ENCODE measurements at regions not wholly inside any gene's neighbourhood (a gene's known extent, or its start where the extent isn't known, plus 50 kb on each side); places are given as distances from the start of the nearest gene placed in this dataset.

DNA sequence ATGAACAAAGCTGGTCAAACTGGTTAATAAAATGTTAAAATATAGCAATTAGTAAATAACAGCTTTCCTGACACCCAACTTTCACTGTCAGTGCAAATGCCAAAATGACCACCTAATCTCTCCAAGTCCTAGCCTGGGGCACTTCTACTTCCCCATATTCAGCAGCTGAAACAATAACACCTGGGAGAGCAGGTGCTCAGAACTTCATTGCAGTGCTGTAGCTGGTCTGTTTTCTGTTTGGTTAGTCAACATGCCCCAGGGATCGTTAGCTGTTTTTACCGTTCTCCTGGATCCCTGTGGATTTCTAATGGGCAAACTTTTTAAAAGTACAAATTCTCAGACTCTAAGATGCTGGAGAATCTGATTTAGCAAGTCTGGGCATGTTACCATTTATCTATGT is 759.7 kb downstream of the GALC start:
- H3K4me3 ChIP-seq (ENCODE audit: low read depth, low read length) = no peak overlapping the region
- TF ChIP-seq, protein P1, sequence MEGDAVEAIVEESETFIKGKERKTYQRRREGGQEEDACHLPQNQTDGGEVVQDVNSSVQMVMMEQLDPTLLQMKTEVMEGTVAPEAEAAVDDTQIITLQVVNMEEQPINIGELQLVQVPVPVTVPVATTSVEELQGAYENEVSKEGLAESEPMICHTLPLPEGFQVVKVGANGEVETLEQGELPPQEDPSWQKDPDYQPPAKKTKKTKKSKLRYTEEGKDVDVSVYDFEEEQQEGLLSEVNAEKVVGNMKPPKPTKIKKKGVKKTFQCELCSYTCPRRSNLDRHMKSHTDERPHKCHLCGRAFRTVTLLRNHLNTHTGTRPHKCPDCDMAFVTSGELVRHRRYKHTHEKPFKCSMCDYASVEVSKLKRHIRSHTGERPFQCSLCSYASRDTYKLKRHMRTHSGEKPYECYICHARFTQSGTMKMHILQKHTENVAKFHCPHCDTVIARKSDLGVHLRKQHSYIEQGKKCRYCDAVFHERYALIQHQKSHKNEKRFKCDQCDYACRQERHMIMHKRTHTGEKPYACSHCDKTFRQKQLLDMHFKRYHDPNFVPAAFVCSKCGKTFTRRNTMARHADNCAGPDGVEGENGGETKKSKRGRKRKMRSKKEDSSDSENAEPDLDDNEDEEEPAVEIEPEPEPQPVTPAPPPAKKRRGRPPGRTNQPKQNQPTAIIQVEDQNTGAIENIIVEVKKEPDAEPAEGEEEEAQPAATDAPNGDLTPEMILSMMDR (IDR thresholded peaks at IDR 0.05; ENCODE audit: low read depth, low read length, missing control alignments) = no peak
- DNase-seq (ENCODE audit: low read depth) = no peak

DNA sequence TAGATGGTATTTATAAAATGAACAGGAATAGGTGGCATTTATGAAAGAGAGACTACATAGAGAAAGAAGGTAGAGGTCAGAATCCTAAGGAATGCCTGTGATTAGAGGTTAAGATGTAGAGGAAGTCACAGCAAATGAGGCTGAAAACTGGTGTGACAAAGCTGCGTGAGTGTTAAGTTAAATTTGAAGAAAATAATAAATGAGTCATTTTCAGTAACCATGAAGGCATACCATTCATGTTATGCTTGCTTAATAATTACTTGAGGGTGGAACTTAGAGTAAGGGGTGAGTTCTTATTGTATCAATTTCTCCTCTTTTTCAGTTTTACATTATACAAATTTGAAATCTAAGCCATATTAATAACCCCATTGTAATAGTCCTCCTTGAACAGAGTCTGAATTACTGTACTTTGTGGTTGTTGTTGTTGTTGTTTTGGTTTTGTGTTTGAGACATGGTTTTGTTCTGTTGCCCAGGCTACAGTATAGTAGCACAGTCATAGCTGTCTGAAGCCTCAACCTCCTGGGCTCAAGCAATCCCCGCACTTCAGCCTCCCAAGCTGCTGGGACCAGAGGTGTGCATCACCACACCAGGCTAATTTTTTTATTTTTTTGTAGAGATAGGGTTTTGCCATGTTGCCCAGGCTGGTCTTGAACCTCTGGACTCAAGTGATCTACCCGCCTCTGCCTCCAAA is 761.5 kb downstream of the GALC start:
- H3K4me3 ChIP-seq (ENCODE audit: low read depth, low read length) = no peak overlapping the region
- DNase-seq (ENCODE audit: low read depth) = no peak
- TF ChIP-seq, protein P1 (IDR thresholded peaks at IDR 0.05; ENCODE audit: low read depth, low read length, missing control alignments) = no peak

DNA sequence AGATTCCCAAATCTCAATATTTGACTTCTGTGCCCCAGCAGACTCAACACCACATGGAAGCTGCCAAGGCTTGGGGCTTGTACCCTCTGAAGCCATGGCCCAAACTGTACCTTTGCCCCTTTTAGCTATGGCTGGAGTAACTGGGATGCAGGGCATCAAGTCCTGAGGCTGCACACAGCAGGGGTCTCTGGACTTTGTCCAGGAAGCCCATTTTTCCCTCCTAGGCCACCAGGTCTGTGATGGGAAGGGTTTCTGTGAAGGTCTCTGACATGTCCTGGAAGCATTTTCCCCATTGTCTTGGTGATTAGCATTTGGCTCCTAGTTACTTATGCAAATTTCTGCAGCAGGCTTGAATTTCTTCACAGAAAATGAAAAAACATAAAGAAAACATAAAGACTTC is 762.3 kb downstream of the GALC start:
- TF ChIP-seq, protein P1 (IDR thresholded peaks at IDR 0.05; ENCODE audit: low read depth, low read length, missing control alignments) = no peak
- no peak for DNase-seq (ENCODE audit: low read depth)
- H3K4me3 ChIP-seq (ENCODE audit: low read depth, low read length) = no peak overlapping the region

DNA sequence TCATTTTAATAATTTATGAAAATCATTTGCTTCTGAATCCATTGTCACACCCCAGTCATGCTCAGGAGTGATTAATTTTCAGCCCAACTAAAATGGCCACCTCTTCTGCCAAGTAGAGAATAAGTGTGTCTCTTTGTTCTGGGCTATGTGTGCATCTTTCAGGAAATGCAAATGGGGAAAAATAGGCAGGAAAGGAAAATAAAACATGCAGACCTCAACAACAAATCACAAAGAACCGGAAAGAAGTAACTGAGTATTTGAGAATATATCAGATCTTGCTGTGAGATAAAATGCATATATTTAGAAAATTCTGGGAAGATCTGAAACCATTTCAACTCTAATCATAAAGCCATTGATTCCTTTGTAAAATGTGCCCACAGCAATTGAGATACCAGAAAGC is 763.9 kb downstream of the GALC start:
- DNase-seq (ENCODE audit: low read depth) = no peak
- TF ChIP-seq, protein P1 (IDR thresholded peaks at IDR 0.05; ENCODE audit: low read depth, low read length, missing control alignments) = no peak
- no peak overlapping the region for H3K4me3 ChIP-seq (ENCODE audit: low read depth, low read length)

DNA sequence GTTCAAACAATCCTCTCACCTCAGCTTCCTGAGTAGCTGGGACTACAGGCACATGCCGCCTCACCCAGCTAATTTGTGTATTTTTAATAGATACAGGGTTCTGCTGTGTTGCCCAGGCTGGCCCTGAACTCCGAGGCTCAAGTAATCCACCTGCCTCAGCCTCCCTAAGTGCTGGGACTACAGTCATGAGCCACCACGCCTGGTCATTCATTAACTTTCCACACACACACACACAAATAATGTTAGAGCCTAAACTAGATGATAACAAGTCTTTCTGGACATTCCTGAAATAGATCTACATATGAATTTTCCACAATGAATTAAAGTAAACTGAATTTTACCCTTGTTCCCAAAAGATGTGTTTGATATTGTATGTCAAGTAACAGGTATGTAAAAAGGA is 776.0 kb downstream of the GALC start:
- TF ChIP-seq, protein P1 (IDR thresholded peaks at IDR 0.05; ENCODE audit: low read depth, low read length, missing control alignments) = no peak
- DNase-seq (ENCODE audit: low read depth) = no peak
- H3K4me3 ChIP-seq (ENCODE audit: low read depth, low read length) = no peak overlapping the region

DNA sequence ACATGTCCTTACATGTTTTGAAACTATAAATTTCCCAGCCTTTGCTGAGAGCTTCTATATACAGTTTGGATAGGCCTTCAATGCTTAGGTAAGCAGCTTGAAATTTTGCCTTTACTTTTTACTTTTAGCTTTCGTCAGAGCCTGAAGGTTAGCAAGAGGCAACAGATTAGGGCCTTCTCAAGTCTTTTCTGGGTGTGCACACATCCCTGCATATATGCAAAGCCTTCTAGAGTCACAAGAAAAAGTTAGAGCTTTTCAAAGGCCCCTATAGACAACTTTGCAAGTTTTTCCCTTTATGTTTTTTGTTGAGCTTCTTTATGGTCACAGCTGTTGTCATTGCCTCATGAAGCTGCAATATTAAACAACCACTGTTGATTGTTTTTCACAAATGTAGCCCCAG is 778.4 kb downstream of the GALC start:
- TF ChIP-seq, protein P1 (IDR thresholded peaks at IDR 0.05; ENCODE audit: low read depth, low read length, missing control alignments) = no peak
- DNase-seq (ENCODE audit: low read depth) = no peak

DNA sequence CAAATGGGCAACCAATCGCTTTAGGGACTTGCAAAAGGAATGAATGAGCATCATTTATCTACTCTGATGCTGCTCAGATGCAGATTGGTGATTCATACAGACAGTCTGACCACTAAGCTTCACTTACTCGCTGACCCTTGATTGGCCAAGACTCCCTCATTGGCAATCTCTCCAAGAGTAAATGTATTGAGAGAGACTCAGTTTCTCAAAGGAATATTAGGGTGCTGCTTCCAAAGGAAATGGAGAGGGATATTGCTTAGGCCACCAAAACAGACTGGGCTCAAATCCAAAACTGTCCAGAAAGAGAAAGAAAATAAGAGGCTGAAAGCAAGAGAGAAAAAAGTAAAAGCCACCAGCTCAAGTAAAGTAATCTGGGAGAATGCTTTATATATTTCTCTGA is 785.2 kb downstream of the GALC start:
- no peak overlapping the region for H3K4me3 ChIP-seq (ENCODE audit: low read depth, low read length)
- DNase-seq (ENCODE audit: low read depth) = no peak
- TF ChIP-seq, protein P1 (IDR thresholded peaks at IDR 0.05; ENCODE audit: low read depth, low read length, missing control alignments) = no peak

More for the DNA sequence above, 778.4 kb downstream of the GALC start:
- no peak overlapping the region for H3K4me3 ChIP-seq (ENCODE audit: low read depth, low read length)
